Endothelial cell of umbilical vein (primary cell): ENCODE measurements at regions not wholly inside any gene's neighbourhood (a gene's known extent, or its start where the extent isn't known, plus 50 kb on each side); places are given as distances from the start of the nearest gene placed in this dataset.

ENCODE experiments used
- BruUV-seq: library from RNA; stranded (reverse); fragments of 400-500 nt; replicated peaks from 2 replicates; lab custom pipeline; 2021; lab: Mats Ljungman, UMichigan
- CTCF ChIA-PET: fragments of 300-600, 350-600 bp; sonication (Branson Sonifier 250); formaldehyde crosslinking; loops from one replicate; lab custom pipeline; 2021; ENCODE audit warnings: antibody characterized with exemption, inconsistent platforms; lab: Charles Lee
- POLR2A ChIA-PET: fragments of 300-600, 350-600 bp; sonication (Branson Sonifier 250); formaldehyde crosslinking; loops from one replicate; lab custom pipeline; 2021; ENCODE audit warnings: antibody characterized with exemption, inconsistent platforms; lab: Charles Lee
- DNase-seq: peaks from one replicate; pipeline ENCODE4 v3.0.0-alpha.2; 2011; ENCODE audit warnings: low read depth, low spot score
- FAIRE-seq: peaks from 2 replicates; lab custom pipeline; 2011; peaks lifted over from hg19 to GRCh38; lab: Jason Lieb, UNC
- H2AFZ ChIP-seq: 2 replicates; pipeline ENCODE4 v1.6.0; 2012; ENCODE audit warnings: low read depth, low read length, control low read depth, inconsistent platforms
- H3K27ac ChIP-seq: 2 replicates; pipeline ENCODE4 v1.5.1; 2011; ENCODE audit warnings: low read depth, mild to moderate bottlenecking, control low read depth, low read length, moderate library complexity; ENCODE audit not compliant: insufficient read depth
- H3K27me3 ChIP-seq, 2 experiments: 2 replicates each; pipeline versions ENCODE4 v1.6.0 to v1.6.1; 2011; ENCODE audit warnings: low read length in 2 of 2, mixed read lengths in 1 of 2; ENCODE audit not compliant: control insufficient read depth in 2 of 2, insufficient read depth in 2 of 2
- H3K36me3 ChIP-seq, 2 experiments: 2 replicates in 1 of 2; 3 replicates in 1 of 2; pipeline ENCODE4 v1.5.1; 2011; ENCODE audit warnings: low read length in 2 of 2, mild to moderate bottlenecking in 1 of 2, moderate library complexity in 1 of 2; ENCODE audit not compliant: control insufficient read depth in 2 of 2, insufficient read depth in 2 of 2; ENCODE audit errors: extremely low read depth in 1 of 2
- H3K4me1 ChIP-seq: 3 replicates; pipeline ENCODE4 v1.5.1; 2011; ENCODE audit warnings: mild to moderate bottlenecking, low read length; ENCODE audit not compliant: control insufficient read depth, insufficient read depth; ENCODE audit errors: extremely low read depth
- H3K4me2 ChIP-seq: 2 replicates; pipeline ENCODE4 v1.6.1; 2011; ENCODE audit warnings: low read length, control low read depth, mixed read lengths; ENCODE audit not compliant: insufficient read depth
- H3K4me3 ChIP-seq, 3 experiments: fragments of 200-600 bp in 1 of 3; sonication (generic), shearing (Covaris generic) in 1 of 3; replicated peaks in 1 of 3; 2 replicates each; pipeline ENCODE4 v1.5.1; 2011 to 2016; ENCODE audit warnings: control low read depth in 3 of 3, low read length in 3 of 3, mild to moderate bottlenecking in 2 of 3, inconsistent platforms in 1 of 3, low read depth in 1 of 3, moderate library complexity in 1 of 3; ENCODE audit not compliant: insufficient read depth in 1 of 3
- H3K79me2 ChIP-seq: 2 replicates; pipeline ENCODE4 v1.6.0; 2012; ENCODE audit warnings: low read length, inconsistent platforms; ENCODE audit not compliant: control insufficient read depth, insufficient read depth
- H3K9ac ChIP-seq: replicated peaks from 2 replicates; pipeline ENCODE3; 2011; ENCODE audit warnings: low read length, control low read depth; ENCODE audit not compliant: insufficient read depth; ENCODE audit errors: extremely low read depth
- H3K9me1 ChIP-seq: replicated peaks from 3 replicates; pipeline ENCODE4 v1.6.0; 2011; ENCODE audit warnings: mild to moderate bottlenecking, low read length; ENCODE audit not compliant: control insufficient read depth, insufficient read depth; ENCODE audit errors: extremely low read depth
- H3K9me3 ChIP-seq: replicated peaks from 2 replicates; pipeline ENCODE4 v1.5.1; 2012; ENCODE audit warnings: low read length, inconsistent platforms; ENCODE audit not compliant: control insufficient read depth, insufficient read depth
- H4K20me1 ChIP-seq: replicated peaks from 2 replicates; pipeline ENCODE3; 2011; ENCODE audit warnings: mild to moderate bottlenecking, low read length; ENCODE audit not compliant: control insufficient read depth, insufficient read depth; ENCODE audit errors: extremely low read depth
- CTCF ChIP-seq, 2 donors: IDR thresholded peaks; 1 replicate in 1 of 2; 2 replicates in 1 of 2; pipeline ENCODE4 v1.5.1; 2011; ENCODE audit warnings: low read length in 2 of 2, mild to moderate bottlenecking in 2 of 2, moderate library complexity in 2 of 2, control low read depth in 1 of 2, inconsistent platforms in 1 of 2, low read depth in 1 of 2; ENCODE audit not compliant: insufficient read depth in 1 of 2; ENCODE audit errors: extremely low read depth in 1 of 2
- EZH2 ChIP-seq: IDR thresholded peaks from 2 replicates; pipeline ENCODE4 v1.6.1; 2012; ENCODE audit warnings: borderline replicate concordance, low read depth, mild to moderate bottlenecking, moderate library complexity, low read length, inconsistent platforms; ENCODE audit not compliant: severe bottlenecking
- FOS ChIP-seq: IDR thresholded peaks from 2 replicates; pipeline ENCODE4 v1.6.1; 2011; ENCODE audit warnings: mild to moderate bottlenecking, low read length, moderate library complexity, borderline replicate concordance; ENCODE audit not compliant: insufficient read depth
- GATA2 ChIP-seq: IDR thresholded peaks from 2 replicates; pipeline ENCODE4 v1.7.0; 2011; ENCODE audit warnings: low read depth, mild to moderate bottlenecking, moderate library complexity, mixed read lengths, low read length; ENCODE audit not compliant: insufficient read length, insufficient read depth
- JUN ChIP-seq: IDR thresholded peaks from 2 replicates; pipeline ENCODE4 v1.6.1; 2011; ENCODE audit warnings: borderline replicate concordance, low read depth; ENCODE audit not compliant: insufficient read length, insufficient read depth
- MAX ChIP-seq: IDR thresholded peaks from 2 replicates; pipeline ENCODE4 v1.6.1; 2011; ENCODE audit not compliant: insufficient read depth, insufficient read length
- MYC ChIP-seq: IDR thresholded peaks from one replicate; pipeline ENCODE4 v1.6.1; 2011; ENCODE audit warnings: mild to moderate bottlenecking, low read depth, low read length
- POLR2A ChIP-seq: IDR thresholded peaks from 2 replicates; pipeline ENCODE4 v1.6.1; 2012; ENCODE audit warnings: low read depth, mild to moderate bottlenecking, control low read depth, low read length
- dilution Hi-C: fragments of 300-500 bp; cut with MboI; formaldehyde crosslinking; loops from one replicate; pipeline ENCODE4 v1.15.0; 2019; ENCODE audit warnings: low sequenced_read_pairs; ENCODE audit not compliant: extremely low pct_ligation_motif_present
- intact Hi-C: fragments of 100-400 bp; cut with micrococcal nuclease; formaldehyde crosslinking; loops from one replicate; pipeline ENCODE4 v1.10.0; 2022

GRCh38 chr7:97576043-97576442 is 155.8 kb upstream of the TAC1 start:
- no peak overlapping the region for H2AFZ ChIP-seq
- no peaks in the 10 kb centered on the region for H3K9me1 ChIP-seq
- no peak for DNase-seq
- H3K4me2 ChIP-seq = no peak overlapping the region
- H3K27me3 ChIP-seq = no peaks in the 10 kb centered on the region
- POLR2A ChIA-PET = no interaction called here
- H3K4me1 ChIP-seq = no peaks in the 10 kb centered on the region
- H3K27ac ChIP-seq = no peak overlapping the region
- no peak overlapping the region for H3K9ac ChIP-seq
- no peak for FAIRE-seq
- intact Hi-C loops (no loop called here), dilution Hi-C loops (no loop called here)
- no TSS peak for BruUV-seq
- TF ChIP-seq POLR2A = no peak
- no peak for TF ChIP-seq GATA2
- no peak for TF ChIP-seq MAX
- TF ChIP-seq CTCF (IDR thresholded peaks at IDR 0.05; ENCODE audit: extremely low read depth in 1 of 2, insufficient read depth in 1 of 2, low read depth in 1 of 2, low read length in 2 of 2) = no peak
- TF ChIP-seq JUN = no peak
- no peak for TF ChIP-seq FOS
- TF ChIP-seq EZH2 = no peak
- no peak for TF ChIP-seq MYC
- no peaks in the 10 kb centered on the region for H3K79me2 ChIP-seq
- peaks cover 4% of the 10 kb centered on the region for H3K9me3 ChIP-seq
- no peak overlapping the region for H3K4me3 ChIP-seq
- CTCF ChIA-PET = no interaction called here
- H4K20me1 ChIP-seq = no peaks in the 10 kb centered on the region
- no peaks in the 10 kb centered on the region for H3K36me3 ChIP-seq
